CD4-positive, alpha-beta T cell (primary cell): ENCODE measurements at regions not wholly inside any gene's neighbourhood (a gene's known extent, or its start where the extent isn't known, plus 50 kb on each side); places are given as distances from the start of the nearest gene placed in this dataset.

Experiments
- ATAC-seq: fragments of 200-7000 bp; cut with Tn5 transposase; one replicate; pipeline ENCODE4 v1.10.0; 2022; ENCODE audit warnings: mild to moderate bottlenecking; ENCODE audit not compliant: poor library complexity
- CTCF ChIA-PET: fragments of 350-600 bp; sonication (Branson Sonifier 250); formaldehyde crosslinking; loops from one replicate; lab custom pipeline; 2021; ENCODE audit warnings: antibody characterized with exemption, inconsistent platforms; lab: Charles Lee
- POLR2A ChIA-PET: fragments of 350-600 bp; sonication (Branson Sonifier 250); formaldehyde crosslinking; loops from one replicate; lab custom pipeline; 2021; ENCODE audit warnings: antibody characterized with exemption, inconsistent platforms; lab: Charles Lee
- DNase-seq, 14 experiments: peaks; one replicate each; pipeline ENCODE4 v3.0.0-alpha.2; 2013 to 2020; ENCODE audit warnings: mixed read lengths in 2 of 14
- H3K27ac ChIP-seq, 2 donors: one replicate each; pipeline versions ENCODE4 v1.5.1 to v1.7.0; 2013; ENCODE audit warnings: low read length in 2 of 2, low read depth in 1 of 2, mild to moderate bottlenecking in 1 of 2
- H3K27me3 ChIP-seq, 2 experiments: 1 replicate in 1 of 2; 2 replicates in 1 of 2; pipeline versions ENCODE4 v1.6.1 to v1.7.0; 2013; ENCODE audit warnings: low read length in 2 of 2, control low read depth in 1 of 2, mild to moderate bottlenecking in 1 of 2, moderate library complexity in 1 of 2; ENCODE audit not compliant: insufficient read depth in 2 of 2, control insufficient read depth in 1 of 2
- H3K36me3 ChIP-seq: one replicate; pipeline ENCODE4 v1.6.1; 2013; ENCODE audit warnings: low read length, control low read depth; ENCODE audit not compliant: insufficient read depth
- H3K4me1 ChIP-seq: one replicate; pipeline ENCODE4 v1.6.1; 2013; ENCODE audit warnings: low read length, control low read depth; ENCODE audit not compliant: insufficient read depth
- H3K4me3 ChIP-seq: one replicate; pipeline ENCODE4 v1.5.1; 2013; ENCODE audit warnings: mild to moderate bottlenecking, low read length, moderate library complexity
- H3K9me3 ChIP-seq, 2 experiments: 1 replicate in 1 of 2; 2 replicates in 1 of 2; pipeline versions ENCODE4 v1.6.1 to v1.7.0; 2013; ENCODE audit warnings: low read length in 2 of 2, mild to moderate bottlenecking in 2 of 2, control low read depth in 1 of 2, moderate library complexity in 1 of 2; ENCODE audit not compliant: control insufficient read depth in 1 of 2, insufficient read depth in 1 of 2
- H3K27ac Mint-ChIP-seq: one replicate; pipeline ENCODE4 v1.8.0; 2020; ENCODE audit warnings: mixed read lengths
- H3K27me3 Mint-ChIP-seq: one replicate; pipeline ENCODE4 v1.8.0; 2021; ENCODE audit warnings: mixed read lengths
- H3K36me3 Mint-ChIP-seq: one replicate; pipeline ENCODE4 v1.8.0; 2021; ENCODE audit warnings: low read depth, mixed read lengths
- H3K4me1 Mint-ChIP-seq: one replicate; pipeline ENCODE4 v1.8.0; 2021; ENCODE audit warnings: low read depth, mixed read lengths
- H3K4me3 Mint-ChIP-seq: one replicate; pipeline ENCODE4 v1.8.0; 2020; ENCODE audit warnings: mild to moderate bottlenecking, mixed read lengths
- H3K9me3 Mint-ChIP-seq: one replicate; pipeline ENCODE4 v1.8.0; 2020; ENCODE audit warnings: mixed read lengths
- intact Hi-C, 2 experiments: fragments of 100-400 bp; cut with DNase I in 1 of 2; cut with micrococcal nuclease in 1 of 2; formaldehyde crosslinking; loops; one replicate each; pipeline versions ENCODE4 v1.15.1 to v1.9.0; 2023 to 2025; cut with DNase I, micrococcal nuclease
- TF ChIP-seq, protein P1 (sequence below): fragments of 200-600 bp; IDR thresholded peaks from one replicate; pipeline ENCODE4 v1.8.0; 2022; ENCODE audit warnings: antibody characterized with exemption, mild to moderate bottlenecking

DNA sequence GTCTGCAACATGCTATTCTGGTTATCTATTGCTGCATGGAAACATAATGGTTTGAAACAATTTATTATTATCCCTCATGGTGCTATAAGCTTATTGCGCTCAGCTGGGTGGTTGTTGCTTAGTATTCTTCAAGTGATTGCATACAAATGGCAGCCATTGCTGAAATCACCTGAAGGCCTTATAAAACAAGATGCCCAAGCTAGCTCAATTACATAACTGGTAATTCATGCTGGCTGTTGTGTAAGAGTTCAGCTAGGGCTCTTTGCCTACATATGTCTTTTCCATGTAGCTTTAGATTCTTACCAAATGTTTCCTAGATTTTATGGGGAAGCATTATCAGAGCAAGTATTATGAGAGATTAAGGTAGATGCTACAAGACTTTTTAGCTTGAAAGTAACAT, 644.0 kb upstream of the CBLB start:
- H3K36me3 ChIP-seq = no peaks in the 10 kb centered on the region
- TF ChIP-seq, protein P1, sequence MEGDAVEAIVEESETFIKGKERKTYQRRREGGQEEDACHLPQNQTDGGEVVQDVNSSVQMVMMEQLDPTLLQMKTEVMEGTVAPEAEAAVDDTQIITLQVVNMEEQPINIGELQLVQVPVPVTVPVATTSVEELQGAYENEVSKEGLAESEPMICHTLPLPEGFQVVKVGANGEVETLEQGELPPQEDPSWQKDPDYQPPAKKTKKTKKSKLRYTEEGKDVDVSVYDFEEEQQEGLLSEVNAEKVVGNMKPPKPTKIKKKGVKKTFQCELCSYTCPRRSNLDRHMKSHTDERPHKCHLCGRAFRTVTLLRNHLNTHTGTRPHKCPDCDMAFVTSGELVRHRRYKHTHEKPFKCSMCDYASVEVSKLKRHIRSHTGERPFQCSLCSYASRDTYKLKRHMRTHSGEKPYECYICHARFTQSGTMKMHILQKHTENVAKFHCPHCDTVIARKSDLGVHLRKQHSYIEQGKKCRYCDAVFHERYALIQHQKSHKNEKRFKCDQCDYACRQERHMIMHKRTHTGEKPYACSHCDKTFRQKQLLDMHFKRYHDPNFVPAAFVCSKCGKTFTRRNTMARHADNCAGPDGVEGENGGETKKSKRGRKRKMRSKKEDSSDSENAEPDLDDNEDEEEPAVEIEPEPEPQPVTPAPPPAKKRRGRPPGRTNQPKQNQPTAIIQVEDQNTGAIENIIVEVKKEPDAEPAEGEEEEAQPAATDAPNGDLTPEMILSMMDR = no peak
- H3K4me3 Mint-ChIP-seq = no peak overlapping the region
- H3K4me3 ChIP-seq = no peak overlapping the region
- no peak for DNase-seq
- H3K9me3 ChIP-seq = no peaks in the 10 kb centered on the region
- H3K27me3 ChIP-seq = no peaks in the 10 kb centered on the region
- no peak for ATAC-seq
- intact Hi-C loops = no loop called here
- H3K4me1 Mint-ChIP-seq = peaks cover 5% of the 10 kb centered on the region
- no peaks in the 10 kb centered on the region for H3K27me3 Mint-ChIP-seq
- H3K9me3 Mint-ChIP-seq = no peaks in the 10 kb centered on the region
- CTCF ChIA-PET = no interaction called here
- POLR2A ChIA-PET = no interaction called here
- H3K36me3 Mint-ChIP-seq = no peaks in the 10 kb centered on the region
- no peak overlapping the region for H3K27ac ChIP-seq
- no peak overlapping the region for H3K27ac Mint-ChIP-seq
- no peaks in the 10 kb centered on the region for H3K4me1 ChIP-seq

DNA sequence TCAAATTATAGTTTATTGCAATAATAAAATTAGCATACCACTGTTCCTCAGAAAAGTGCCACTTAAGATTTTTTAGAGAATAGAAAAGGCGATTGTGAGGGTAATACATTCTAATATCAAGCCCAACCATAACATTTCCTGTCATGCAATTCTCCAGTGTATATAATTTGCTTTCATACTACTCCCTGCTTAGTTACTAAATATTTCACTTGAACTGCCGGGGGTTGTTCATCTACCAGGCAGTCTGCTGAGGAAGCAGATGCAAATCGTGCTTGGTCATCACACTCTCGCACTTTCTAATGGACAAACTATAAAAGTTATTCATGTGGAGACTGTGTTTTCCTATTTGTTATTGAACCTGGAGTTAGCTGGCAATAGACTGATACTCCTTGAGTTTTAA, 645.6 kb upstream of the CBLB start:
- Mint-ChIP-seq H3K27me3 (no peaks in the 10 kb centered on the region), H3K4me3 (no peak overlapping the region), H3K9me3 (no peaks in the 10 kb centered on the region), H3K27ac (no peak overlapping the region), H3K4me1 (peaks cover 5% of the 10 kb centered on the region), H3K36me3 (no peaks in the 10 kb centered on the region)
- POLR2A ChIA-PET = no interaction called here
- Histone ChIP-seq H3K27me3 (no peaks in the 10 kb centered on the region), H3K27ac (no peak overlapping the region), H3K9me3 (no peaks in the 10 kb centered on the region), H3K4me3 (no peak overlapping the region), H3K36me3 (no peaks in the 10 kb centered on the region), H3K4me1 (no peaks in the 10 kb centered on the region)
- TF ChIP-seq, protein P1 = no peak
- no peak for ATAC-seq
- DNase-seq = no peak
- CTCF ChIA-PET = no interaction called here
- intact Hi-C loops = no loop called here

DNA sequence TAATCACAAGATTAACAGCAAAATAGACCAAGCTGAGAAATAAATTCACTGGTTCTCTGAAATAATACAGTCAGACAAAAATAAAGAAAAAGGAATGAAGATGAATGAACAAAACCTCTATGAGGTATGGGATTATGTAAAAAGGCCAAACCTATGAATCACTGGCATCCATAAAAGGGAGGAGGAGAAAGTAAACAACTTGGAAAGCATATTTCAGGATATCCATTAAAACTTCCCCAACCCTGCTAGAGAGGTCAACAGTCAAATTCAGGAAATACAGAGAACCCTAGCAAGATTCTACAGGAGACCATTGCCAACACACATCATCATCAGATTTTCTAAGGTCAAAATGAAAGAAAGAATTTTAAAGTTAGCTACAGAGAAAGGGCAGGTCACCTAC, 649.7 kb upstream of the CBLB start:
- Histone ChIP-seq H3K27ac (no peak overlapping the region), H3K4me1 (no peaks in the 10 kb centered on the region), H3K27me3 (no peaks in the 10 kb centered on the region), H3K36me3 (no peaks in the 10 kb centered on the region), H3K4me3 (no peak overlapping the region), H3K9me3 (peaks cover 0 to 3% of the 10 kb centered on the region in 2 experiments)
- Mint-ChIP-seq H3K36me3 (no peaks in the 10 kb centered on the region), H3K27me3 (no peaks in the 10 kb centered on the region), H3K27ac (no peak overlapping the region), H3K4me3 (no peak overlapping the region), H3K4me1 (peaks cover 5% of the 10 kb centered on the region), H3K9me3 (no peaks in the 10 kb centered on the region)
- no peak for DNase-seq
- intact Hi-C loops = no loop called here
- ChIA-PET CTCF (interaction anchor here (1.2 kb wide), 1 partner anchor 91 kb away, joined by 3 read pairs; no protein-coding TSS in a partner anchor), POLR2A (no interaction called here)
- no peak for ATAC-seq
- TF ChIP-seq, protein P1 = no peak
